ENCODE measurements at regions not wholly inside any gene's neighbourhood (a gene's known extent, or its start where the extent isn't known, plus 50 kb on each side); places are given as distances from the start of the nearest gene placed in this dataset.

DNA sequence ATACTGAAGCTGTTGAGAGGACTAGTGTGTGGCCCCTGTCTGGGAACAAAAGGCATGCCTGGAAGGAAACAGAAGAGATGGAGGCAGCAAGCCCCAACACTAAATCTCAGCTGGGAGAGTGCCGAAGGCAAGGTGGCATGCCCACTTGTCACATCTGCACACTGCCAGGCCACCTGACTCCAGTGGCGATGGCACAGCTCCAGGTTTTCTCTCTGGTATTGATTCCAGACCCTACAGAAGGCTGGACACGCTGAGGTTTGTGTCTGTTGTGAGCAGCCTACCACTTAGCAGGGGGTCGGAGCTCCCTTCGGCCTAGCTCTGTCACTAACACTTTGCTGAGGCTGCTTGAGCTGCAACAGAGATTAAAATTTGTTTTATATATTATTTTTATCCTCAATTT, 307.3 kb downstream of the TDRD15 start:
- TF ChIP-seq L3MBTL2 (conservative IDR thresholded peaks at IDR 0.05) = no peak
- TF ChIP-seq FOXM1 (IDR thresholded peaks at IDR 0.05; ENCODE audit: borderline replicate concordance) = no peak
- no peak for TF ChIP-seq ZNF384 (IDR thresholded peaks at IDR 0.05)
- no peak for TF ChIP-seq SP1 (IDR thresholded peaks at IDR 0.05)
- TF ChIP-seq BHLHE40 (IDR thresholded peaks at IDR 0.05; ENCODE audit: borderline replicate concordance) = no peak
- no peak for TF ChIP-seq FOXA1 (IDR thresholded peaks at IDR 0.05)
- no peak for TF ChIP-seq SUZ12 (IDR thresholded peaks at IDR 0.05)
- no peak for TF ChIP-seq TARDBP (IDR thresholded peaks at IDR 0.05)
- no peak for TF ChIP-seq NFRKB (IDR thresholded peaks at IDR 0.05)
- TF ChIP-seq FOXK2 (IDR thresholded peaks at IDR 0.05) = no peak
- TF ChIP-seq ARNT (IDR thresholded peaks at IDR 0.05) = no peak
